Gastrocnemius medialis (tissue), 4 donors: ENCODE measurements at regions not wholly inside any gene's neighbourhood (a gene's known extent, or its start where the extent isn't known, plus 50 kb on each side); places are given as distances from the start of the nearest gene placed in this dataset.

ENCODE experiments used
- ATAC-seq, 2 donors: fragments of 150-250 bp; one replicate each; pipeline ENCODE4 v1.9.1; 2016
- DNase-seq, 2 donors: peaks; one replicate each; pipeline ENCODE4 v3.0.0-alpha.2; 2019
- H3K27ac ChIP-seq, 4 donors: fragments of 200-600 bp; sonication (generic); 1 replicate in 1 of 4; 2 replicates in 3 of 4; pipeline ENCODE4 v1.5.1; 2016 to 2018; ENCODE audit warnings: mild to moderate bottlenecking in 2 of 4, moderate library complexity in 1 of 4
- H3K27me3 ChIP-seq, 3 donors: fragments of 200-600 bp; sonication (generic) in 2 of 3; 1 replicate in 1 of 3; 2 replicates in 2 of 3; pipeline versions ENCODE4 v1.5.1 to v1.6.0; 2016 to 2019; ENCODE audit warnings: mild to moderate bottlenecking in 1 of 3, moderate library complexity in 1 of 3
- H3K36me3 ChIP-seq, 2 donors: fragments of 200-600 bp; sonication (generic) in 1 of 2; one replicate each; pipeline ENCODE4 v1.5.1; 2017 to 2018
- H3K4me1 ChIP-seq, 2 donors: fragments of 200-600 bp; sonication (generic) in 1 of 2; one replicate each; pipeline ENCODE4 v1.5.1; 2016 to 2017; ENCODE audit warnings: mild to moderate bottlenecking in 2 of 2
- H3K4me3 ChIP-seq, 4 donors: fragments of 200-600 bp; sonication (generic) in 3 of 4; 1 replicate in 1 of 4; 2 replicates in 3 of 4; pipeline ENCODE4 v1.5.1; 2016 to 2019; ENCODE audit warnings: mild to moderate bottlenecking in 2 of 4
- H3K9me3 ChIP-seq, 3 donors: fragments of 200-600 bp; sonication (generic) in 2 of 3; 1 replicate in 1 of 3; 2 replicates in 2 of 3; pipeline ENCODE4 v1.5.1; 2016 to 2019
- POLR2A ChIP-seq, 2 donors: fragments of 450-650 bp; IDR thresholded peaks; one replicate each; pipeline ENCODE4 v1.6.1; 2017; ENCODE audit warnings: antibody characterized with exemption in 2 of 2, mild to moderate bottlenecking in 2 of 2, moderate library complexity in 2 of 2
- in situ Hi-C, 4 donors: fragments of 200-750 bp; cut with MboI; loops; one replicate each; pipeline versions ENCODE4 v1.15.0 to v1.8.0; 2017; ENCODE audit warnings: low sequenced_read_pairs in 4 of 4
- intact Hi-C: fragments of 100-400 bp; cut with DNase I; formaldehyde crosslinking; loops from one replicate; pipeline ENCODE4 v1.15.1; 2023; ENCODE audit warnings: low total_unique reads
- TF ChIP-seq, protein P1 (sequence below), 5 experiments: fragments of 450-650 bp in 3 of 5; fragments of 200-600 bp in 2 of 5; sonication (generic) in 2 of 5; IDR thresholded peaks in 4 of 5; conservative IDR thresholded peaks in 1 of 5; 1 replicate in 4 of 5; 2 replicates in 1 of 5; pipeline ENCODE4 v1.5.1; 2016 to 2019; ENCODE audit warnings: antibody characterized with exemption in 5 of 5, mild to moderate bottlenecking in 3 of 5, moderate library complexity in 3 of 5

DNA sequence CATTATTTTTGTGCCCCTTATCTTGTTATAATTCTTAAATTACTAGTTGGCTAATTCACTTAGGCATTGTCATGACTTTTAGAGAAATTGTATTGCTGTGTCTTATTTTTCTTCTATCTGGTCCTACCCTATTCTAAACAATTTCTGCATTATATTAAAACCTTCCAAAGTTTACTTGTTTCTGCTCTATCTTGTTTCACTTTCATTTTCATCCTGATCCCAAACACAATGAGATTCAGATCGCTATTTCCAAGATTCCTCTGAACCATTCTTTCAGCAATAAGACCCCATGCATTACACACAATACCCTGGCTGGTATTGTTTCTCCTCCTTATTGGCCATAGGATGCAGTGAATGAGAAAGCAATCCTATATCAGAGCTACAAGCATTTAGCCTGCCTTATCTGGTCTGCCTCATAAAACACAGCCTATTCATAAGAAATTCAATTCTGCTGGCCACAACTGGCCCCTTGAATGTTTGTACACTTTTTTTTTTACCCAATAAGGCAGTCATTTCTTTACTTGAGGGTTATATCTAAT, 69.9 kb upstream of the POU3F2 start:
- Histone ChIP-seq H3K27ac (no peak overlapping the region), H3K36me3 (no peaks in the 10 kb centered on the region), H3K27me3 (no peaks in the 10 kb centered on the region), H3K4me1 (no peaks in the 10 kb centered on the region), H3K9me3 (no peaks in the 10 kb centered on the region), H3K4me3 (peak overlapping the region in 1 of 4 donors; percentile 24)
- intact Hi-C loops (no loop called here), in situ Hi-C loops (no loop called here)
- TF ChIP-seq POLR2A (IDR thresholded peaks at IDR 0.05): no peak
- TF ChIP-seq, protein P1, sequence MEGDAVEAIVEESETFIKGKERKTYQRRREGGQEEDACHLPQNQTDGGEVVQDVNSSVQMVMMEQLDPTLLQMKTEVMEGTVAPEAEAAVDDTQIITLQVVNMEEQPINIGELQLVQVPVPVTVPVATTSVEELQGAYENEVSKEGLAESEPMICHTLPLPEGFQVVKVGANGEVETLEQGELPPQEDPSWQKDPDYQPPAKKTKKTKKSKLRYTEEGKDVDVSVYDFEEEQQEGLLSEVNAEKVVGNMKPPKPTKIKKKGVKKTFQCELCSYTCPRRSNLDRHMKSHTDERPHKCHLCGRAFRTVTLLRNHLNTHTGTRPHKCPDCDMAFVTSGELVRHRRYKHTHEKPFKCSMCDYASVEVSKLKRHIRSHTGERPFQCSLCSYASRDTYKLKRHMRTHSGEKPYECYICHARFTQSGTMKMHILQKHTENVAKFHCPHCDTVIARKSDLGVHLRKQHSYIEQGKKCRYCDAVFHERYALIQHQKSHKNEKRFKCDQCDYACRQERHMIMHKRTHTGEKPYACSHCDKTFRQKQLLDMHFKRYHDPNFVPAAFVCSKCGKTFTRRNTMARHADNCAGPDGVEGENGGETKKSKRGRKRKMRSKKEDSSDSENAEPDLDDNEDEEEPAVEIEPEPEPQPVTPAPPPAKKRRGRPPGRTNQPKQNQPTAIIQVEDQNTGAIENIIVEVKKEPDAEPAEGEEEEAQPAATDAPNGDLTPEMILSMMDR (IDR thresholded peaks at IDR 0.05 in 4 of 5, conservative IDR thresholded peaks at IDR 0.05 in 1 of 5): no peak
- DNase-seq: no peak
- no peak for ATAC-seq

DNA sequence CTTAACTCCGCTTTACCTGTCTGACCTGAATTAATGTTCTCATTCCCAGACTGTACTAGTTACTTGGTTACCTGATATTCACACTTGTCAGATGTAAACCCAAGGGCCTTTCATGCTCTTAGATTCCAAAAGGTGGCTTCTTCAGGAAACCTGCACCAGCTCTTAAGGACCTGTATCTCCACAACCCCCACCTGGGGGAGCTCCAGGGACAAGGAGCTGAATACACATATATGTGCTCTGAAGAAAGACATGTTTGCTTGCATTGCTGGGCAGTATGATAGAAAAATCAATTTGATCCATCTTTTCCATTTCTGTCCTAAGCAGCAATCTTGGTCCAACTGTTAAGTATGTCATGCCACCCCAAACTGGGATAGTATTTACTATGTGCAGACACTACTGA, 64.8 kb upstream of the POU3F2 start:
- ATAC-seq: no peak
- peaks cover 0 to 1% (median 0%) of the 10 kb centered on the region in 3 donors for H3K27me3 ChIP-seq
- TF ChIP-seq POLR2A (IDR thresholded peaks at IDR 0.05): no peak
- TF ChIP-seq, protein P1 (IDR thresholded peaks at IDR 0.05 in 4 of 5, conservative IDR thresholded peaks at IDR 0.05 in 1 of 5): no peak

DNA sequence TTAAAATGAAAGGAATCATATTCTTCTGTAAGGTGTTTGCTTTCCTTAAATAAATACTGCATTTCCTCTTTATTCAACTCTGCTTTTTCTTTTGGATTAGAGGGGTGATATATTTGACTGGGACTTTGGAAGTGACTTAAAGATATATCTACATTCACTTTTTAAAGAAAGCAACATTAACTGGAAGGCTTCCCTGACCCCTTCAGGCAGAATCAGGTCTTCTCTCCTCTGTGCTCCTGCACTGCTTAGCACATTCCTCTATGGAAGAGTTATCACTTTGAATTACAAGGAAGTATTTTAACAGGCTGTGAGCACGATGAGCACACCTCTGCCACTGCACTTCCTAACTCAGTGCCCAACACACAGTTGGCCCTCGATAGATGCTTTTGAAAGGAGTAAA, 59.2 kb upstream of the POU3F2 start:
- DNase-seq (no peak), ATAC-seq (no peak)
- intact Hi-C loops (no loop called here), in situ Hi-C loops (no loop called here)
- no peaks in the 10 kb centered on the region for H3K4me1 ChIP-seq
- no peak overlapping the region for H3K4me3 ChIP-seq
- H3K27me3 ChIP-seq: peaks cover 0 to 5% (median 0%) of the 10 kb centered on the region in 3 donors
- no peaks in the 10 kb centered on the region for H3K9me3 ChIP-seq
- H3K27ac ChIP-seq: no peak overlapping the region
- no peaks in the 10 kb centered on the region for H3K36me3 ChIP-seq
- TF ChIP-seq, protein P1 (IDR thresholded peaks at IDR 0.05 in 4 of 5, conservative IDR thresholded peaks at IDR 0.05 in 1 of 5): no peak
- TF ChIP-seq POLR2A (IDR thresholded peaks at IDR 0.05): no peak

More for the DNA sequence above, 64.8 kb upstream of the POU3F2 start:
- in situ Hi-C loops: no loop called here
- Histone ChIP-seq H3K27ac (no peak overlapping the region), H3K4me3 (no peak overlapping the region), H3K9me3 (no peaks in the 10 kb centered on the region), H3K4me1 (no peaks in the 10 kb centered on the region), H3K36me3 (no peaks in the 10 kb centered on the region)
- intact Hi-C loops: no loop called here
- DNase-seq: no peak

DNA sequence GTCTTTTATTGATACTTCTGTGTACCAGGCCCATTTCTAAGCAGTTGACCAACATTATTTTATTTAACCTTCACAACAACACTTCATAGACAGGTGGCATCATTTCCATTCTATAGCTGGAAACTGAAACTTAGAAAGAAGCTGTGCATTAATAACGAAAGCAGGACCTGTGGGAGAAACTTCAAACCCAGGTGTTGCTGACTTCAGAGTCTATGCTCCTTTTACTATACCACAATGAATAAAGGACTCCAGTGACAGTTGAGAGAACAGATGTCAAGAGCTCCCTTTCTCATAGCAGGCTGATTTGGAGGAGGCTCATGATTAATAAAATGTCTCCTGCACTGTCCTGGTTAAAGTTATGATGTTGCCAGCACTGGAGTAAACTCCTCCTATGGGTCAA, 56.6 kb upstream of the POU3F2 start:
- ATAC-seq: no peak
- peaks cover 0 to 5% (median 4%) of the 10 kb centered on the region in 3 donors for H3K27me3 ChIP-seq
- no peaks in the 10 kb centered on the region for H3K36me3 ChIP-seq
- no peak for DNase-seq
- in situ Hi-C loops: no loop called here
- intact Hi-C loops: no loop called here
- H3K4me1 ChIP-seq: no peaks in the 10 kb centered on the region
- no peaks in the 10 kb centered on the region for H3K9me3 ChIP-seq
- no peak overlapping the region for H3K4me3 ChIP-seq
- no peak overlapping the region for H3K27ac ChIP-seq
- TF ChIP-seq, protein P1 (IDR thresholded peaks at IDR 0.05 in 4 of 5, conservative IDR thresholded peaks at IDR 0.05 in 1 of 5): no peak
- no peak for TF ChIP-seq POLR2A (IDR thresholded peaks at IDR 0.05)

DNA sequence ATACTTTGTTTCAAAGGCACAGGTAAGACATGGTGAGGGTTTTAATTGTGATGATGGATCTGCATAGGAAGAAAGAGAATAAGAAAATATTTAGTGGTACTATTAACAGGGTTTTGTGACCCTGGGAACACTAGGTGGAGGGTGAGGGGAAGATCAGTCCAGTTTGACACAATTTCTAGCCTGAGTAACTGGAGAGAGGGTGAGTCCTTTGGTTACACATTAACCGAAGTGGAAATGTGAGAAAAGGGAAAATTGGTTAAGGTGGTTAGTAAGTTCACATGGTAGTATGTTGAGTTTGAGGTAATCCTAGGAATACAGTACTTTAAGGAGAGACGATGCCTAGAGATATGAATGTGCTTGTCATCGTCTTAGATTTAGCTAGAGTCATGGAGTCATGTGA, 54.8 kb upstream of the POU3F2 start:
- ATAC-seq (no peak), DNase-seq (no peak)
- Histone ChIP-seq H3K9me3 (no peaks in the 10 kb centered on the region), H3K4me1 (no peaks in the 10 kb centered on the region), H3K36me3 (no peaks in the 10 kb centered on the region), H3K4me3 (no peak overlapping the region), H3K27ac (no peak overlapping the region), H3K27me3 (peaks cover 0 to 7% (median 4%) of the 10 kb centered on the region in 3 donors)
- intact Hi-C loops: no loop called here
- in situ Hi-C loops: no loop called here
- TF ChIP-seq, protein P1 (IDR thresholded peaks at IDR 0.05 in 4 of 5, conservative IDR thresholded peaks at IDR 0.05 in 1 of 5): no peak
- no peak for TF ChIP-seq POLR2A (IDR thresholded peaks at IDR 0.05)
